CD4-positive, CD25-positive, alpha-beta regulatory T cell (primary cell): ENCODE measurements at regions not wholly inside any gene's neighbourhood (a gene's known extent, or its start where the extent isn't known, plus 50 kb on each side); places are given as distances from the start of the nearest gene placed in this dataset.

ENCODE experiments used
- ATAC-seq, 2 donors: fragments of 150-1000 bp; cut with Tn5 transposase; one replicate each; pipeline ENCODE4 v1.10.0; 2021; ENCODE audit warnings: low read depth in 2 of 2, moderate number of reproducible peaks in 2 of 2, moderate library complexity in 1 of 2
- DNase-seq, 3 donors: peaks; one replicate each; pipeline versions ENCODE4 v3.0.0 to v3.0.0-alpha.2; 2012 to 2022; ENCODE audit warnings: mixed read lengths in 1 of 3
- H3K27ac ChIP-seq: one replicate; pipeline ENCODE4 v1.7.0; 2013; ENCODE audit warnings: mild to moderate bottlenecking, low read length; ENCODE audit not compliant: insufficient read depth, poor library complexity, severe bottlenecking
- H3K27me3 ChIP-seq: one replicate; pipeline ENCODE4 v1.7.0; 2013; ENCODE audit warnings: low read length; ENCODE audit not compliant: control insufficient read depth, insufficient read depth
- H3K36me3 ChIP-seq: one replicate; pipeline ENCODE4 v1.7.0; 2013; ENCODE audit warnings: mild to moderate bottlenecking, low read length, moderate library complexity; ENCODE audit not compliant: control insufficient read depth, insufficient read depth
- H3K4me1 ChIP-seq: 2 replicates; pipeline ENCODE4 v1.7.0; 2013; ENCODE audit warnings: mild to moderate bottlenecking, low read length; ENCODE audit not compliant: insufficient read depth, control insufficient read depth, poor library complexity, severe bottlenecking
- H3K4me3 ChIP-seq: one replicate; pipeline ENCODE4 v1.7.0; 2013; ENCODE audit warnings: low read depth, mild to moderate bottlenecking, low read length, moderate library complexity
- H3K9me3 ChIP-seq, 2 experiments: 1 replicate in 1 of 2; 2 replicates in 1 of 2; pipeline ENCODE4 v1.7.0; 2013; ENCODE audit warnings: low read length in 2 of 2, mild to moderate bottlenecking in 1 of 2, moderate library complexity in 1 of 2; ENCODE audit not compliant: control insufficient read depth in 2 of 2
- H3K27ac Mint-ChIP-seq, 3 donors: one replicate each; pipeline ENCODE4 v1.8.0; 2020 to 2022; ENCODE audit warnings: mild to moderate bottlenecking in 3 of 3, mixed read lengths in 3 of 3, moderate library complexity in 2 of 3
- H3K27me3 Mint-ChIP-seq: one replicate; pipeline ENCODE4 v1.8.0; 2022; ENCODE audit warnings: mild to moderate bottlenecking, mixed read lengths
- H3K36me3 Mint-ChIP-seq: one replicate; pipeline ENCODE4 v1.8.0; 2020; ENCODE audit warnings: mixed read lengths
- H3K4me1 Mint-ChIP-seq, 4 donors: one replicate each; pipeline ENCODE4 v1.8.0; 2020 to 2022; ENCODE audit warnings: mixed read lengths in 4 of 4, mild to moderate bottlenecking in 1 of 4
- H3K4me3 Mint-ChIP-seq, 4 donors: one replicate each; pipeline ENCODE4 v1.8.0; 2020 to 2022; ENCODE audit warnings: mild to moderate bottlenecking in 4 of 4, mixed read lengths in 4 of 4, moderate library complexity in 3 of 4
- H3K9me3 Mint-ChIP-seq, 7 donors: one replicate each; pipeline ENCODE4 v1.8.0; 2020 to 2022; ENCODE audit warnings: mixed read lengths in 7 of 7, mild to moderate bottlenecking in 3 of 7, moderate library complexity in 2 of 7

- Mint-ChIP-seq H3K4me3 (no peak overlapping the region), H3K9me3 (peaks cover 0 to 19% (median 2%) of the 10 kb centered on the region in 7 donors)
Observed at GRCh38 chr1:106747232-106747631, 309.2 kb upstream of the PRMT6 start.

GRCh38 chr1:106747791-106748190 is 308.7 kb upstream of the PRMT6 start:
- Histone ChIP-seq H3K36me3 (no peaks in the 10 kb centered on the region), H3K27me3 (no peaks in the 10 kb centered on the region), H3K9me3 (no peaks in the 10 kb centered on the region), H3K4me1 (no peaks in the 10 kb centered on the region), H3K27ac (no peak overlapping the region), H3K4me3 (no peak overlapping the region)
- ATAC-seq = no peak
- no peaks in the 10 kb centered on the region for H3K36me3 Mint-ChIP-seq
- peaks cover 0 to 14% (median 2%) of the 10 kb centered on the region in 7 donors for H3K9me3 Mint-ChIP-seq
- no peak overlapping the region for H3K27ac Mint-ChIP-seq
- DNase-seq = no peak
- no peak overlapping the region for H3K4me3 Mint-ChIP-seq
- no peaks in the 10 kb centered on the region for H3K4me1 Mint-ChIP-seq
- no peaks in the 10 kb centered on the region for H3K27me3 Mint-ChIP-seq

More at GRCh38 chr1:106747232-106747631, 309.2 kb upstream of the PRMT6 start:
- H3K4me3 ChIP-seq = no peak overlapping the region
- ATAC-seq (no peak), DNase-seq (no peak)
- no peaks in the 10 kb centered on the region for H3K27me3 ChIP-seq
- no peaks in the 10 kb centered on the region for H3K36me3 Mint-ChIP-seq
- H3K9me3 ChIP-seq = no peaks in the 10 kb centered on the region
- H3K4me1 ChIP-seq = no peaks in the 10 kb centered on the region
- H3K27me3 Mint-ChIP-seq = no peaks in the 10 kb centered on the region
- no peak overlapping the region for H3K27ac Mint-ChIP-seq
- H3K4me1 Mint-ChIP-seq = no peaks in the 10 kb centered on the region
- no peaks in the 10 kb centered on the region for H3K36me3 ChIP-seq
- H3K27ac ChIP-seq = no peak overlapping the region

GRCh38 chr1:106748606-106749005 is 307.9 kb upstream of the PRMT6 start:
- H3K4me3 Mint-ChIP-seq = no peak overlapping the region
- H3K4me3 ChIP-seq = no peak overlapping the region
- no peaks in the 10 kb centered on the region for H3K27me3 Mint-ChIP-seq
- peaks cover 0 to 17% (median 2%) of the 10 kb centered on the region in 7 donors for H3K9me3 Mint-ChIP-seq
- ATAC-seq = no peak
- no peak overlapping the region for H3K27ac ChIP-seq
- H3K9me3 ChIP-seq = no peaks in the 10 kb centered on the region
- no peaks in the 10 kb centered on the region for H3K27me3 ChIP-seq
- no peak overlapping the region for H3K27ac Mint-ChIP-seq
- H3K4me1 ChIP-seq = no peaks in the 10 kb centered on the region
- no peaks in the 10 kb centered on the region for H3K36me3 Mint-ChIP-seq
- no peaks in the 10 kb centered on the region for H3K4me1 Mint-ChIP-seq
- no peaks in the 10 kb centered on the region for H3K36me3 ChIP-seq
- DNase-seq = no peak

- Mint-ChIP-seq H3K27ac (no peak overlapping the region), H3K27me3 (no peaks in the 10 kb centered on the region), H3K4me1 (no peaks in the 10 kb centered on the region), H3K4me3 (no peak overlapping the region), H3K9me3 (peaks cover 0 to 17% (median 2%) of the 10 kb centered on the region in 7 donors), H3K36me3 (no peaks in the 10 kb centered on the region)
- H3K27me3 ChIP-seq = no peaks in the 10 kb centered on the region
- H3K9me3 ChIP-seq = no peaks in the 10 kb centered on the region
- H3K27ac ChIP-seq = no peak overlapping the region
- no peak for DNase-seq
- H3K4me3 ChIP-seq = no peak overlapping the region
- no peak for ATAC-seq
- H3K4me1 ChIP-seq = no peaks in the 10 kb centered on the region
- no peaks in the 10 kb centered on the region for H3K36me3 ChIP-seq
Observed at GRCh38 chr1:106749491-106749890, 307.0 kb upstream of the PRMT6 start.

GRCh38 chr1:106749906-106750305 is 306.6 kb upstream of the PRMT6 start:
- Mint-ChIP-seq H3K27ac (no peak overlapping the region), H3K4me3 (no peak overlapping the region), H3K36me3 (no peaks in the 10 kb centered on the region), H3K4me1 (no peaks in the 10 kb centered on the region), H3K9me3 (peaks cover 0 to 17% (median 2%) of the 10 kb centered on the region in 7 donors), H3K27me3 (no peaks in the 10 kb centered on the region)
- no peaks in the 10 kb centered on the region for H3K4me1 ChIP-seq
- H3K27ac ChIP-seq = no peak overlapping the region
- H3K36me3 ChIP-seq = no peaks in the 10 kb centered on the region
- H3K27me3 ChIP-seq = no peaks in the 10 kb centered on the region
- no peaks in the 10 kb centered on the region for H3K9me3 ChIP-seq
- ATAC-seq (no peak), DNase-seq (no peak)
- no peak overlapping the region for H3K4me3 ChIP-seq

- no peak overlapping the region for H3K4me3 ChIP-seq
- H3K9me3 ChIP-seq = no peaks in the 10 kb centered on the region
- ATAC-seq (no peak), DNase-seq (no peak)
- Mint-ChIP-seq H3K4me1 (no peaks in the 10 kb centered on the region), H3K27me3 (no peaks in the 10 kb centered on the region), H3K36me3 (no peaks in the 10 kb centered on the region), H3K4me3 (no peak overlapping the region), H3K27ac (no peak overlapping the region), H3K9me3 (peaks cover 0 to 17% (median 6%) of the 10 kb centered on the region in 7 donors)
- H3K27me3 ChIP-seq = no peaks in the 10 kb centered on the region
- no peak overlapping the region for H3K27ac ChIP-seq
- no peaks in the 10 kb centered on the region for H3K4me1 ChIP-seq
- no peaks in the 10 kb centered on the region for H3K36me3 ChIP-seq
Observed at GRCh38 chr1:106751002-106751401, 305.5 kb upstream of the PRMT6 start.

GRCh38 chr1:106753066-106753465 is 303.4 kb upstream of the PRMT6 start:
- H3K9me3 ChIP-seq = no peaks in the 10 kb centered on the region
- no peak overlapping the region for H3K27ac ChIP-seq
- no peak for DNase-seq
- no peak overlapping the region for H3K27ac Mint-ChIP-seq
- H3K4me3 Mint-ChIP-seq = no peak overlapping the region
- H3K4me3 ChIP-seq = no peak overlapping the region
- no peaks in the 10 kb centered on the region for H3K4me1 ChIP-seq
- H3K9me3 Mint-ChIP-seq = peaks cover 0 to 20% (median 7%) of the 10 kb centered on the region in 7 donors
- H3K27me3 ChIP-seq = no peaks in the 10 kb centered on the region
- ATAC-seq = no peak
- H3K36me3 Mint-ChIP-seq = no peaks in the 10 kb centered on the region
- H3K4me1 Mint-ChIP-seq = no peaks in the 10 kb centered on the region
- no peaks in the 10 kb centered on the region for H3K27me3 Mint-ChIP-seq
- no peaks in the 10 kb centered on the region for H3K36me3 ChIP-seq

- DNase-seq (no peak), ATAC-seq (no peak)
- Histone ChIP-seq H3K9me3 (no peaks in the 10 kb centered on the region), H3K36me3 (no peaks in the 10 kb centered on the region), H3K27ac (no peak overlapping the region), H3K4me3 (no peak overlapping the region), H3K4me1 (no peaks in the 10 kb centered on the region), H3K27me3 (no peaks in the 10 kb centered on the region)
- H3K4me3 Mint-ChIP-seq = no peak overlapping the region
- no peaks in the 10 kb centered on the region for H3K36me3 Mint-ChIP-seq
- no peaks in the 10 kb centered on the region for H3K27me3 Mint-ChIP-seq
- peaks cover 0 to 23% (median 10%) of the 10 kb centered on the region in 7 donors for H3K9me3 Mint-ChIP-seq
- no peaks in the 10 kb centered on the region for H3K4me1 Mint-ChIP-seq
- no peak overlapping the region for H3K27ac Mint-ChIP-seq
Observed at GRCh38 chr1:106754957-106755356, 301.5 kb upstream of the PRMT6 start.
